DOHH2 (cell line): ENCODE measurements at regions not wholly inside any gene's neighbourhood (a gene's known extent, or its start where the extent isn't known, plus 50 kb on each side); places are given as distances from the start of the nearest gene placed in this dataset.

ENCODE experiments used
- EZH2phosphoT487 ChIP-seq: fragments of 200-600 bp; sonication (generic); IDR thresholded peaks from 2 replicates; pipeline ENCODE4 v1.6.1; 2017; ENCODE audit warnings: borderline replicate concordance, mild to moderate bottlenecking, antibody characterized with exemption, low read length, moderate library complexity, mixed read lengths
- TF ChIP-seq, protein P1 (sequence below): fragments of 200-600 bp; sonication (generic); IDR thresholded peaks from one replicate; pipeline ENCODE4 v1.5.1; 2014; ENCODE audit warnings: antibody characterized with exemption, mild to moderate bottlenecking, low read depth, low read length; ENCODE audit not compliant: poor library complexity, severe bottlenecking

GRCh38 chr6:125451750-125452149, 150.0 kb upstream of the HDDC2 start:
- TF ChIP-seq, protein P1, sequence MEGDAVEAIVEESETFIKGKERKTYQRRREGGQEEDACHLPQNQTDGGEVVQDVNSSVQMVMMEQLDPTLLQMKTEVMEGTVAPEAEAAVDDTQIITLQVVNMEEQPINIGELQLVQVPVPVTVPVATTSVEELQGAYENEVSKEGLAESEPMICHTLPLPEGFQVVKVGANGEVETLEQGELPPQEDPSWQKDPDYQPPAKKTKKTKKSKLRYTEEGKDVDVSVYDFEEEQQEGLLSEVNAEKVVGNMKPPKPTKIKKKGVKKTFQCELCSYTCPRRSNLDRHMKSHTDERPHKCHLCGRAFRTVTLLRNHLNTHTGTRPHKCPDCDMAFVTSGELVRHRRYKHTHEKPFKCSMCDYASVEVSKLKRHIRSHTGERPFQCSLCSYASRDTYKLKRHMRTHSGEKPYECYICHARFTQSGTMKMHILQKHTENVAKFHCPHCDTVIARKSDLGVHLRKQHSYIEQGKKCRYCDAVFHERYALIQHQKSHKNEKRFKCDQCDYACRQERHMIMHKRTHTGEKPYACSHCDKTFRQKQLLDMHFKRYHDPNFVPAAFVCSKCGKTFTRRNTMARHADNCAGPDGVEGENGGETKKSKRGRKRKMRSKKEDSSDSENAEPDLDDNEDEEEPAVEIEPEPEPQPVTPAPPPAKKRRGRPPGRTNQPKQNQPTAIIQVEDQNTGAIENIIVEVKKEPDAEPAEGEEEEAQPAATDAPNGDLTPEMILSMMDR = no peak
- no peak for TF ChIP-seq EZH2phosphoT487
